Gastroesophageal sphincter (tissue), 3 donors: ENCODE measurements at regions not wholly inside any gene's neighbourhood (a gene's known extent, or its start where the extent isn't known, plus 50 kb on each side); places are given as distances from the start of the nearest gene placed in this dataset.

Experiments used
- CTCF ChIP-seq, 4 experiments: fragments of 200-600 bp in 2 of 4; fragments of 450-650 bp in 2 of 4; sonication (generic) in 1 of 4; IDR thresholded peaks; one replicate each; pipeline ENCODE4 v1.5.1; 2017 to 2019; ENCODE audit warnings: antibody characterized with exemption in 4 of 4, mild to moderate bottlenecking in 2 of 4, moderate library complexity in 2 of 4
- EP300 ChIP-seq: sonication (generic); formaldehyde crosslinking; IDR thresholded peaks from one replicate; pipeline ENCODE4 v1.6.1; 2017; ENCODE audit warnings: antibody characterized with exemption, mild to moderate bottlenecking
- POLR2A ChIP-seq, 2 donors: fragments of 450-650 bp; IDR thresholded peaks; one replicate each; pipeline ENCODE4 v1.6.1; 2017; ENCODE audit warnings: antibody characterized with exemption in 2 of 2, mild to moderate bottlenecking in 2 of 2, moderate library complexity in 1 of 2
- POLR2AphosphoS5 ChIP-seq: sonication (generic); formaldehyde crosslinking; IDR thresholded peaks from one replicate; pipeline ENCODE4 v1.6.1; 2017; ENCODE audit warnings: antibody characterized with exemption

- TF ChIP-seq CTCF (IDR thresholded peaks at IDR 0.05) (no peak), POLR2AphosphoS5 (no peak), POLR2A (IDR thresholded peaks at IDR 0.05) (no peak), EP300 (no peak)
Measured at GRCh38 chr4:104217526-104217925, 277.2 kb downstream of the CXXC4 start.
